B cell (primary cell): ENCODE measurements at regions not wholly inside any gene's neighbourhood (a gene's known extent, or its start where the extent isn't known, plus 50 kb on each side); places are given as distances from the start of the nearest gene placed in this dataset.

Experiments
- CTCF ChIP-seq: fragments of 200-600 bp; IDR thresholded peaks from one replicate; pipeline ENCODE4 v1.8.0; 2022; ENCODE audit warnings: antibody characterized with exemption, mild to moderate bottlenecking
- EZH2 ChIP-seq: IDR thresholded peaks from 2 replicates; pipeline ENCODE4 v1.6.1; 2012; ENCODE audit warnings: borderline replicate concordance, low read depth, mild to moderate bottlenecking, moderate library complexity, low read length; ENCODE audit not compliant: insufficient read depth, poor library complexity, severe bottlenecking

GRCh38 chr6:23306251-23306950 is 737.0 kb downstream of the HDGFL1 start:
- TF ChIP-seq CTCF, result no peak
- TF ChIP-seq EZH2, result no peak
